NCI-H460 (cell line): ENCODE measurements at regions not wholly inside any gene's neighbourhood (a gene's known extent, or its start where the extent isn't known, plus 50 kb on each side); places are given as distances from the start of the nearest gene placed in this dataset.
"Not testable (repeated sequence)": the region's sequence is repeated elsewhere in the genome, so short reads cannot be mapped to it uniquely, and the experiment has no call there.

Experiments
- DNase-seq: peaks from one replicate; pipeline ENCODE4 v3.0.0-alpha.2; 2016; ENCODE audit warnings: low read depth; ENCODE audit errors: extremely low read depth

GRCh38 chr4:63122955-63123354, 1286.3 kb downstream of the TECRL start:
- no peak for DNase-seq

DNA sequence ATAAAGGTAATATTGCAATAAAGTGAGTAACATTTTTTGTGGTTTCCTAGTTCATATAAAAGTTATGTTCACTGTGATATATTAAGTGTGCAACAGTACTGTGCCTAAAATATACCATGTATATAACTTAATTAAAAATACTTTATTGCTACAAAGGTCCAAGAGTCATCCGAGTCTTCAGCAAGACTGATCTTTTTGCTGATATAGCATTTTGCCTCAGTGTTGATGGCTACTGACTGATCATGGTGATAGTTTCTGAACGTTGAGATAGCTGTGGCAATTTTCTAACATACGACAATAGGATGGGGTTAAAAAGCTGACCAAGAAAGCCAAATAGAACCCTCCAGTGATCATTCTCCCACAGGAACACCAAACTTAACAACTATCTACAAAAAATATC, 1302.7 kb downstream of the TECRL start:
- DNase-seq: no peak

GRCh38 chr4:63105839-63106238, 1303.4 kb downstream of the TECRL start:
- DNase-seq: no peak

GRCh38 chr4:63090641-63091040, 1318.6 kb downstream of the TECRL start:
- DNase-seq: no peak

DNA sequence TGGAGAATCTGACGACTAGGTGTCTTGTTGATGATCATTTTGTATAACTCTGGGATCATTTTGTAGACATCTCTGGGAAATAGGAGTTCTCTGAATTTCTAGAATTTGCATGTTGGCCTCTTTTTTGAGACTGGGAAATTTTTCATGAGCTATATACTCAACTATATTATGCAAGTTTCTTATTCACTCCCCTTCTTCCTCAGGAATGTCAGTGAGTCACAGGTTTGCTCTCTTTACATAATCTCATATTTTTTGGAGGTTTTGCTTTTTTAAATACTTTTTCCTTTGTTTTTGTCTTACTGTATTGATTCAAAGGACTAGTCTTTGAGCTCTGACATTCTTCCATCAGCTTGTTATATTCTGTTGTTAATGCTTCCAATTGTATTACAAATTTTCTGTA, 1324.2 kb downstream of the TECRL start:
- DNase-seq: no peak

- no peak for DNase-seq
Measured at GRCh38 chr4:63080934-63081333, 1328.3 kb downstream of the TECRL start.

DNA sequence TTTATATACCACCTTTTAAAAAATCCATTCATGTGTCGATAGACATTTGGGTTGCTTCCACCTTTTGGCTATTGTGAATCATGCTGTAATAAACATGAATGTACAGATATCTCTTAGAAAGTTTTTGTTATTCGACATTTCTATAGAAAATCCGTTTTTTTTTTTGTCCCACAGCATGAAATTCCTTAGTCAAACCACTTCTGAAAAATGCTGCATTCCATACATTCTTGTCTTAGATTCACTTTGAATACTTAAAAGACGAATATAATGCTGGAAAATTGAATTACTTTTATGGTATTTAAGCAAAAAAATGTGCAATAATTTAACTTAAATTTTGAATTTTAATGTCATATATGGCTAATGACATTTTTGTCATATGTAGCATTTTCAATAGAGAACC, 1345.5 kb downstream of the TECRL start:
- DNase-seq: no peak

GRCh38 chr4:63062891-63063290, 1346.4 kb downstream of the TECRL start:
- not testable (repeated sequence) for DNase-seq

GRCh38 chr4:63049726-63050125, 1359.5 kb downstream of the TECRL start:
- DNase-seq: no peak

DNA sequence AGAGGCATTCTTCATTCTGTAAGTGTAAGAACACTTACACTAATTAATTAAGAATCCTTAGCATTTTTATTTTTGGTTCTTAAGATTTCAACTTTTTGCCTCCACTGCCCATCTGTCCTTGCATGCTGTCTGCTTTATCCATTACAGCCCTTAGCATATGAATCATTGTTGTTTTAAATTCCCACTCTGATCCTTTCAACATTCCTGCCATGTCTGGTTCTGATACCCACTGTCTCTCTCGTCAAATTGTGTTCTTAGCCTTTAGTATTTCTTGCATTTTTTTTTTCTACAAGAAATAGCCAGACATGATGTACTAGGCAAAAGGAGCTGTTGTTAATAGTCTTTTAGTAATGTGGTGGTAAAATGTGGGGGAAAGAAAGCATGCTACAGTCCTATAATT, 1360.0 kb downstream of the TECRL start:
- DNase-seq: no peak

DNA sequence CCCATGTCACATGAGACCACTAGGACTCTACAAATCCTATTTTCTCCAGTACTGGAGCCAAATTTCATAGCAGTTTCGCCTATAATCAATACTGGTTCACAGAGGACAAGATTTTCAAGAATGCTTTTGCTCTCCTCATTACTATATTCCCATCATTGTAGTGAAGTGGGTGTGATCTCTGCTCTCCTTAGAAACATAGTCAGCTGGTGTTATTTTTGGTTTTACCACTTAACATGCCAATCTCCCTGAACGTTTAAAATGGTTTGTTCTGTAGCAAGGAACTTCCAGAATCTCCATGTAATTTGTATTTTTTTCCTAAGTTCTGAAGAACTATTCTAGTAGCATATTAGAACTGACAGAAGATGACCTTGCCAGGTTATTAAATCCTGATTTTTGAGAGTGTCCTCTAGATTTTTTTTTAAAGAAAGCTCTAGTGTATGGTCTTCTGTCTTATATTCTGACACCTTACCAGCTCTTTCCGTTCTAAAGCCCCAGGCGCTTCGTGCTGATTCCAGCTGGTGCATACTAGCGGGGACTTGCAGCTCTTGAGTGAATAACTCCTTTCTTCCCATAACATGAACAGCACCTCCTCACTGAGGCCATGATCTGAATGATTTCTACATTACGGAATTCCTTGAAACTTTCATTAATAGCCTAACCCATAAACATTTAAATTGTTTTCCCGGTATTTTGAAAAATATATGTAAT, 1372.9 kb downstream of the TECRL start:
- DNase-seq: no peak

- DNase-seq: no peak
Measured at GRCh38 chr4:63029380-63029779, 1379.9 kb downstream of the TECRL start.

- DNase-seq: no peak
Measured at GRCh38 chr4:63020661-63021060, 1388.6 kb downstream of the TECRL start.

GRCh38 chr4:63017300-63017699, 1392.0 kb downstream of the TECRL start:
- no peak for DNase-seq

DNA sequence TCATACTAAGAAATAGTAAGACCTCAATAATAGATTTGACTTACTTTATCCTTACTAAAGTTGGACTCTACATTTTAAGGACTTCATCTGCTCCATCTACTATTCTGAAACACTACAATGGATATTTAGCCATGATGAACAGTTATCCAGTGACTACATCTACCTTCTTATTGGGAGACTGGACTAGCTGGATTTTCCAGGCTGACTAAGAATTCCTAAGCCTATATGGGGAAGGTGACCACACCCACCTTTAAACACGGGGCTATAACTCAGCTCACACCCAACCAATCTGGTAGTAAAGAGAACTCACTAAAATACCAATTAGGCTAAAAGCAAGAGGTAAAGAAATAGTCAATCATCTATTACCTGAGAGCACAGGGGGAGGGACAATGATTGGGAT, 1438.4 kb downstream of the TECRL start:
- no peak for DNase-seq

DNA sequence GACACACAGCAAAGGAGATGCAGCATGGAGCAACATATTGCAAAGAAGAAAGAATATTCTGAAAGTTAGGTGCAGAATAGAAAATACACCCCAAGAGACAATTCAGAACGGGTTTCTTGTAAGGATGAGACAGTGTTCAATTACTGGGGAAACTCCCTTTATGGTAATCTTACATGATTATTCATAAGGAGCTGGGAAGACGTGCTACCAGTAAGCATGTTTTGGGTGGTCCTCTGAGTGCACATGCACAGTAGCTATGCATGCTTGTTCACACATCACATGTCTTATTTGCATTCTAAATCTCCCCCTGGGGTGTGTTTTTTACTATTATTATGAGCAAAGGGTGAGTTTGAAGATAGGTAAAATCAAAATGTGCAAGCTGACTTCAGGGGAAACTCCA, 1448.8 kb downstream of the TECRL start:
- DNase-seq: no peak

GRCh38 chr4:62953752-62954151, 1455.5 kb downstream of the TECRL start:
- DNase-seq: no peak

GRCh38 chr4:62952366-62952765, 1456.9 kb downstream of the TECRL start:
- DNase-seq: no peak

- DNase-seq: no peak
Measured at GRCh38 chr4:62948108-62948507, 1461.1 kb downstream of the TECRL start.

DNA sequence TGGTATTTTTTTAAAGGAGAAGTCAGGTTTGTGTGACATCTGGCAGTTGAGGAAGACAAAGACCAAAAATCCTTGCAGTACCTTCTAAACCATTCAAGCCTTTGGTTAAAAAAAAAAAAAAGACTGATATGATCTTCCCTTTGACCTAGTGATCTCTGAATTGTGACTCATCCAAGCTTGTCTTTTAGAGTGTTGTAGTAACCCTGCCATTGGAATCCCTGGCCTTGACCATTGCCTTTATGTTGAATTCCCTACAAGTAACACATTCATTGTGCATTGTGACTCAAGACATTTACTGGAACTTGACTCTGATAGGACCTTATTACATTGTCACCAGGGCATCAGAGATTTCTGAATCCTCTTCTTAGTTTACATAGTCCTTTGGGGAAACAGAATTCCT, 1469.0 kb downstream of the TECRL start:
- DNase-seq: no peak

DNA sequence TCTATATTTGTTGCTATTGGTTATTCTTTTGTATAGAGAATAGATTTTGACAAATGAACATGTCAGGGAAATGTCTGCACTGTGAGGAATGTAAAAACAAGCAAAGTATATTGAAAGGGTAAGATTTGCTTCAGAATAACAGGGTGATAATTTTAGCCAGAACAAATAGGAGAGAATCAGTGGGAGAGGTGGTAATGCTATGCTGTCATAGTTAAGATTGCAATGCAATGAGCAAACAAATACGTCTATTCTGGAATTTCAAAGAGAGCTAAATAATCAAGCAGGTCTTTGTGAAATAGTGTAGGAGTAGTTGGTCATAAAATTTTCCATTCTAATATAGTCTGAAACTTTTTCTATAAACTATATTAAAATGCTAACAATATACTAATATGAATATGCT, 1478.4 kb downstream of the TECRL start:
- DNase-seq: no peak

GRCh38 chr4:62928483-62928882, 1480.8 kb downstream of the TECRL start:
- DNase-seq: no peak

DNA sequence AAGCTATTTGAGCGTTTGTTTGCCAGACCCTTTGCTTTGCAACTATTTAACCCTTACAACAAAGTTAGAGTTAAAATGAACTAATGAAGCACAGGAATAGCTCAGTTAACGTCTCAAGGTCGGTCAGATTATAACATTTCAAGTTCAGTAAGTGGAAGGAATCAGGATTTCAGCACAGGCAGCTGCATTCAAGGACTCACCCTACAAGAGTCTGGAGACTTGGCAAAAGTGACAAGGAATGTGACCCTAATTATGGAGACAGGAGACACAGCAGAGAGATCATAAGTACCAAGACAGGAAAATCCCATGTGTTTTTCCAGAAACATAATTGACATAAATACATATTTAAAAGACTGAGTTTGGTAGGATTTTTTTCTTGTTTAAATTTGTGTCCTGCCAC, 1481.7 kb downstream of the TECRL start:
- no peak for DNase-seq
